Endothelial cell of umbilical vein (primary cell): ENCODE measurements at regions not wholly inside any gene's neighbourhood (a gene's known extent, or its start where the extent isn't known, plus 50 kb on each side); places are given as distances from the start of the nearest gene placed in this dataset.

ENCODE experiments used
- BruUV-seq: library from RNA; stranded (reverse); fragments of 400-500 nt; replicated peaks from 2 replicates; lab custom pipeline; 2021; lab: Mats Ljungman, UMichigan
- CTCF ChIA-PET: fragments of 300-600, 350-600 bp; sonication (Branson Sonifier 250); formaldehyde crosslinking; loops from one replicate; lab custom pipeline; 2021; ENCODE audit warnings: antibody characterized with exemption, inconsistent platforms; lab: Charles Lee
- POLR2A ChIA-PET: fragments of 300-600, 350-600 bp; sonication (Branson Sonifier 250); formaldehyde crosslinking; loops from one replicate; lab custom pipeline; 2021; ENCODE audit warnings: antibody characterized with exemption, inconsistent platforms; lab: Charles Lee
- DNase-seq: peaks from one replicate; pipeline ENCODE4 v3.0.0-alpha.2; 2011; ENCODE audit warnings: low read depth, low spot score
- FAIRE-seq: peaks from 2 replicates; lab custom pipeline; 2011; peaks lifted over from hg19 to GRCh38; lab: Jason Lieb, UNC
- H2AFZ ChIP-seq: 2 replicates; pipeline ENCODE4 v1.6.0; 2012; ENCODE audit warnings: low read depth, low read length, control low read depth, inconsistent platforms
- H3K27ac ChIP-seq: 2 replicates; pipeline ENCODE4 v1.5.1; 2011; ENCODE audit warnings: low read depth, mild to moderate bottlenecking, control low read depth, low read length, moderate library complexity; ENCODE audit not compliant: insufficient read depth
- H3K27me3 ChIP-seq, 2 experiments: 2 replicates each; pipeline versions ENCODE4 v1.6.0 to v1.6.1; 2011; ENCODE audit warnings: low read length in 2 of 2, mixed read lengths in 1 of 2; ENCODE audit not compliant: control insufficient read depth in 2 of 2, insufficient read depth in 2 of 2
- H3K36me3 ChIP-seq, 2 experiments: 2 replicates in 1 of 2; 3 replicates in 1 of 2; pipeline ENCODE4 v1.5.1; 2011; ENCODE audit warnings: low read length in 2 of 2, mild to moderate bottlenecking in 1 of 2, moderate library complexity in 1 of 2; ENCODE audit not compliant: control insufficient read depth in 2 of 2, insufficient read depth in 2 of 2; ENCODE audit errors: extremely low read depth in 1 of 2
- H3K4me1 ChIP-seq: 3 replicates; pipeline ENCODE4 v1.5.1; 2011; ENCODE audit warnings: mild to moderate bottlenecking, low read length; ENCODE audit not compliant: control insufficient read depth, insufficient read depth; ENCODE audit errors: extremely low read depth
- H3K4me2 ChIP-seq: 2 replicates; pipeline ENCODE4 v1.6.1; 2011; ENCODE audit warnings: low read length, control low read depth, mixed read lengths; ENCODE audit not compliant: insufficient read depth
- H3K4me3 ChIP-seq, 3 experiments: fragments of 200-600 bp in 1 of 3; sonication (generic), shearing (Covaris generic) in 1 of 3; replicated peaks in 1 of 3; 2 replicates each; pipeline ENCODE4 v1.5.1; 2011 to 2016; ENCODE audit warnings: control low read depth in 3 of 3, low read length in 3 of 3, mild to moderate bottlenecking in 2 of 3, inconsistent platforms in 1 of 3, low read depth in 1 of 3, moderate library complexity in 1 of 3; ENCODE audit not compliant: insufficient read depth in 1 of 3
- H3K79me2 ChIP-seq: 2 replicates; pipeline ENCODE4 v1.6.0; 2012; ENCODE audit warnings: low read length, inconsistent platforms; ENCODE audit not compliant: control insufficient read depth, insufficient read depth
- H3K9ac ChIP-seq: replicated peaks from 2 replicates; pipeline ENCODE3; 2011; ENCODE audit warnings: low read length, control low read depth; ENCODE audit not compliant: insufficient read depth; ENCODE audit errors: extremely low read depth
- H3K9me1 ChIP-seq: replicated peaks from 3 replicates; pipeline ENCODE4 v1.6.0; 2011; ENCODE audit warnings: mild to moderate bottlenecking, low read length; ENCODE audit not compliant: control insufficient read depth, insufficient read depth; ENCODE audit errors: extremely low read depth
- H3K9me3 ChIP-seq: replicated peaks from 2 replicates; pipeline ENCODE4 v1.5.1; 2012; ENCODE audit warnings: low read length, inconsistent platforms; ENCODE audit not compliant: control insufficient read depth, insufficient read depth
- H4K20me1 ChIP-seq: replicated peaks from 2 replicates; pipeline ENCODE3; 2011; ENCODE audit warnings: mild to moderate bottlenecking, low read length; ENCODE audit not compliant: control insufficient read depth, insufficient read depth; ENCODE audit errors: extremely low read depth
- CTCF ChIP-seq, 2 donors: IDR thresholded peaks; 1 replicate in 1 of 2; 2 replicates in 1 of 2; pipeline ENCODE4 v1.5.1; 2011; ENCODE audit warnings: low read length in 2 of 2, mild to moderate bottlenecking in 2 of 2, moderate library complexity in 2 of 2, control low read depth in 1 of 2, inconsistent platforms in 1 of 2, low read depth in 1 of 2; ENCODE audit not compliant: insufficient read depth in 1 of 2; ENCODE audit errors: extremely low read depth in 1 of 2
- EZH2 ChIP-seq: IDR thresholded peaks from 2 replicates; pipeline ENCODE4 v1.6.1; 2012; ENCODE audit warnings: borderline replicate concordance, low read depth, mild to moderate bottlenecking, moderate library complexity, low read length, inconsistent platforms; ENCODE audit not compliant: severe bottlenecking
- FOS ChIP-seq: IDR thresholded peaks from 2 replicates; pipeline ENCODE4 v1.6.1; 2011; ENCODE audit warnings: mild to moderate bottlenecking, low read length, moderate library complexity, borderline replicate concordance; ENCODE audit not compliant: insufficient read depth
- GATA2 ChIP-seq: IDR thresholded peaks from 2 replicates; pipeline ENCODE4 v1.7.0; 2011; ENCODE audit warnings: low read depth, mild to moderate bottlenecking, moderate library complexity, mixed read lengths, low read length; ENCODE audit not compliant: insufficient read length, insufficient read depth
- JUN ChIP-seq: IDR thresholded peaks from 2 replicates; pipeline ENCODE4 v1.6.1; 2011; ENCODE audit warnings: borderline replicate concordance, low read depth; ENCODE audit not compliant: insufficient read length, insufficient read depth
- MAX ChIP-seq: IDR thresholded peaks from 2 replicates; pipeline ENCODE4 v1.6.1; 2011; ENCODE audit not compliant: insufficient read depth, insufficient read length
- MYC ChIP-seq: IDR thresholded peaks from one replicate; pipeline ENCODE4 v1.6.1; 2011; ENCODE audit warnings: mild to moderate bottlenecking, low read depth, low read length
- POLR2A ChIP-seq: IDR thresholded peaks from 2 replicates; pipeline ENCODE4 v1.6.1; 2012; ENCODE audit warnings: low read depth, mild to moderate bottlenecking, control low read depth, low read length
- POLR2AphosphoS5 ChIP-seq: IDR thresholded peaks from 2 replicates; pipeline ENCODE4 v1.6.1; 2012; ENCODE audit warnings: low read depth, mild to moderate bottlenecking, control low read depth, low read length, moderate library complexity; ENCODE audit not compliant: insufficient read depth
- dilution Hi-C: fragments of 300-500 bp; cut with MboI; formaldehyde crosslinking; loops from one replicate; pipeline ENCODE4 v1.15.0; 2019; ENCODE audit warnings: low sequenced_read_pairs; ENCODE audit not compliant: extremely low pct_ligation_motif_present
- intact Hi-C: fragments of 100-400 bp; cut with micrococcal nuclease; formaldehyde crosslinking; loops from one replicate; pipeline ENCODE4 v1.10.0; 2022

- TF ChIP-seq GATA2 = no peak
- TF ChIP-seq POLR2AphosphoS5 = no peak
- no peak for TF ChIP-seq MAX
- no peak for TF ChIP-seq EZH2
- no peak for TF ChIP-seq FOS
- TF ChIP-seq JUN = no peak
- no peak for TF ChIP-seq POLR2A
- no peak for TF ChIP-seq CTCF (IDR thresholded peaks at IDR 0.05; ENCODE audit: extremely low read depth in 1 of 2, insufficient read depth in 1 of 2, low read depth in 1 of 2, low read length in 2 of 2)
- TF ChIP-seq MYC = no peak
- ChIA-PET POLR2A (no interaction called here), CTCF (interaction anchor here (1.3 kb wide), 1 partner anchor 8 kb away, joined by 3 read pairs; no protein-coding TSS in a partner anchor)
- no peak for DNase-seq
- no peak overlapping the region for H3K9ac ChIP-seq
- dilution Hi-C loops = no loop called here
- H3K79me2 ChIP-seq = no peaks in the 10 kb centered on the region
- no peaks in the 10 kb centered on the region for H3K9me3 ChIP-seq
- no TSS peak for BruUV-seq
- H3K4me1 ChIP-seq = no peaks in the 10 kb centered on the region
- intact Hi-C loops = no loop called here
- H4K20me1 ChIP-seq = no peaks in the 10 kb centered on the region
- no peaks in the 10 kb centered on the region for H3K27me3 ChIP-seq
- no peak for FAIRE-seq
- H3K4me3 ChIP-seq = no peak overlapping the region
- no peaks in the 10 kb centered on the region for H3K36me3 ChIP-seq
- no peak overlapping the region for H3K4me2 ChIP-seq
- H3K9me1 ChIP-seq = no peaks in the 10 kb centered on the region
- H2AFZ ChIP-seq = no peak overlapping the region
- H3K27ac ChIP-seq = no peak overlapping the region
Measured at GRCh38 chr4:25505637-25505991, 128.6 kb downstream of the ANAPC4 start.
